ENCODE measurements at regions not wholly inside any gene's neighbourhood (a gene's known extent, or its start where the extent isn't known, plus 50 kb on each side); places are given as distances from the start of the nearest gene placed in this dataset.
A peak's percentile ranks its signal among the peaks of the same experiment; 100 is the strongest.

- no peak for DNase-seq (ENCODE audit: low read depth)
- no peak overlapping the region for H3K4me3 ChIP-seq (ENCODE audit: low read depth, low read length)
- TF ChIP-seq CTCF (IDR thresholded peaks at IDR 0.05; ENCODE audit: low read depth, low read length, missing control alignments): no peak
Observed at GRCh38 chr12:88272456-88272855, 130.3 kb downstream of the TMTC3 start.

GRCh38 chr12:88273450-88273849, 131.3 kb downstream of the TMTC3 start:
- H3K4me3 ChIP-seq (ENCODE audit: low read depth, low read length): no peak overlapping the region
- DNase-seq (ENCODE audit: low read depth): no peak
- no peak for TF ChIP-seq CTCF (IDR thresholded peaks at IDR 0.05; ENCODE audit: low read depth, low read length, missing control alignments)

- H3K4me3 ChIP-seq (ENCODE audit: low read depth, low read length): no peak overlapping the region
- no peak for DNase-seq (ENCODE audit: low read depth)
- no peak for TF ChIP-seq CTCF (IDR thresholded peaks at IDR 0.05; ENCODE audit: low read depth, low read length, missing control alignments)
Observed at GRCh38 chr12:88273875-88274274, 131.8 kb downstream of the TMTC3 start.

- no peak for DNase-seq (ENCODE audit: low read depth)
- no peak overlapping the region for H3K4me3 ChIP-seq (ENCODE audit: low read depth, low read length)
- TF ChIP-seq CTCF (IDR thresholded peaks at IDR 0.05; ENCODE audit: low read depth, low read length, missing control alignments): no peak
Observed at GRCh38 chr12:88291498-88292131, 149.5 kb downstream of the TMTC3 start.

GRCh38 chr12:88298014-88298682, 156.0 kb downstream of the TMTC3 start:
- no peak for DNase-seq (ENCODE audit: low read depth)
- TF ChIP-seq CTCF (IDR thresholded peaks at IDR 0.05; ENCODE audit: low read depth, low read length, missing control alignments): no peak
- H3K4me3 ChIP-seq (ENCODE audit: low read depth, low read length): no peak overlapping the region

GRCh38 chr12:88298761-88299242, 156.7 kb downstream of the TMTC3 start:
- DNase-seq (ENCODE audit: low read depth): peak; percentile 15
- no peak overlapping the region for H3K4me3 ChIP-seq (ENCODE audit: low read depth, low read length)
- TF ChIP-seq CTCF (IDR thresholded peaks at IDR 0.05; ENCODE audit: low read depth, low read length, missing control alignments): no peak

Measured in GM12864 (cell line).